H1 (cell line): ENCODE measurements at regions not wholly inside any gene's neighbourhood (a gene's known extent, or its start where the extent isn't known, plus 50 kb on each side); places are given as distances from the start of the nearest gene placed in this dataset.

Experiments used
- CEBPB ChIP-seq: IDR thresholded peaks from 2 replicates; pipeline ENCODE4 v1.6.1; 2012; ENCODE audit warnings: low read depth, low read length
- CHD7 ChIP-seq: fragments of 300-600 bp; sonication (generic); IDR thresholded peaks from 2 replicates; pipeline ENCODE4 v1.7.1; 2012; ENCODE audit warnings: low read length, moderate library complexity, mild to moderate bottlenecking, inconsistent platforms; ENCODE audit not compliant: insufficient replicate concordance
- RXRA ChIP-seq: IDR thresholded peaks from 2 replicates; pipeline ENCODE4 v1.6.1; 2011; ENCODE audit warnings: low read depth, mild to moderate bottlenecking, low read length, moderate library complexity; ENCODE audit not compliant: insufficient read depth

GRCh38 chr6:86448398-86448797, 488.9 kb upstream of the HTR1E start (continued):
- TF ChIP-seq CEBPB = no peak
- TF ChIP-seq CHD7 = no peak
- TF ChIP-seq RXRA = no peak
